ENCODE measurements at regions not wholly inside any gene's neighbourhood (a gene's known extent, or its start where the extent isn't known, plus 50 kb on each side); places are given as distances from the start of the nearest gene placed in this dataset.

- TF ChIP-seq CTCF (IDR thresholded peaks at IDR 0.05; ENCODE audit: low read length) (no peak), EZH2 (IDR thresholded peaks at IDR 0.05; ENCODE audit: borderline replicate concordance, low read length) (no peak)
Observed at GRCh38 chr11:116421529-116422185, 351.1 kb downstream of the BUD13 start.

Measured in OCI-LY1 (cell line).